Peyer's patch (tissue), 4 donors: ENCODE measurements at regions not wholly inside any gene's neighbourhood (a gene's known extent, or its start where the extent isn't known, plus 50 kb on each side); places are given as distances from the start of the nearest gene placed in this dataset.

Experiments
- DNase-seq, 3 donors: peaks; one replicate each; pipeline ENCODE4 v3.0.0-alpha.2; 2017 to 2019
- H3K27ac ChIP-seq, 4 donors: fragments of 200-600 bp; sonication (generic); one replicate each; pipeline ENCODE4 v1.5.1; 2016 to 2019
- H3K27me3 ChIP-seq, 2 donors: fragments of 200-600 bp; sonication (generic); one replicate each; pipeline ENCODE4 v1.5.1; 2019
- H3K36me3 ChIP-seq, 3 donors: fragments of 200-600 bp; sonication (generic); one replicate each; pipeline ENCODE4 v1.5.1; 2016 to 2019
- H3K4me1 ChIP-seq, 4 donors: fragments of 200-600 bp; sonication (generic); one replicate each; pipeline ENCODE4 v1.5.1; 2016 to 2019
- H3K4me3 ChIP-seq, 4 donors: fragments of 200-600 bp; sonication (generic); 1 replicate in 3 of 4; 2 replicates in 1 of 4; pipeline ENCODE4 v1.5.1; 2016 to 2019; ENCODE audit warnings: mild to moderate bottlenecking in 1 of 4
- H3K9me3 ChIP-seq, 4 donors: fragments of 200-600 bp; sonication (generic); one replicate each; pipeline ENCODE4 v1.5.1; 2016 to 2019; ENCODE audit warnings: mild to moderate bottlenecking in 1 of 4
- POLR2A ChIP-seq, 2 donors: fragments of 450-650 bp; IDR thresholded peaks; one replicate each; pipeline ENCODE4 v1.5.1; 2017; ENCODE audit warnings: antibody characterized with exemption in 2 of 2, mild to moderate bottlenecking in 2 of 2, moderate library complexity in 2 of 2
- TF ChIP-seq, protein P1 (sequence below), 6 experiments: fragments of 450-650 bp in 4 of 6; fragments of 200-600 bp in 2 of 6; sonication (generic) in 1 of 6; IDR thresholded peaks; one replicate each; pipeline ENCODE4 v1.5.1; 2017 to 2019; ENCODE audit warnings: antibody characterized with exemption in 6 of 6, mild to moderate bottlenecking in 3 of 6, moderate library complexity in 1 of 6

DNA sequence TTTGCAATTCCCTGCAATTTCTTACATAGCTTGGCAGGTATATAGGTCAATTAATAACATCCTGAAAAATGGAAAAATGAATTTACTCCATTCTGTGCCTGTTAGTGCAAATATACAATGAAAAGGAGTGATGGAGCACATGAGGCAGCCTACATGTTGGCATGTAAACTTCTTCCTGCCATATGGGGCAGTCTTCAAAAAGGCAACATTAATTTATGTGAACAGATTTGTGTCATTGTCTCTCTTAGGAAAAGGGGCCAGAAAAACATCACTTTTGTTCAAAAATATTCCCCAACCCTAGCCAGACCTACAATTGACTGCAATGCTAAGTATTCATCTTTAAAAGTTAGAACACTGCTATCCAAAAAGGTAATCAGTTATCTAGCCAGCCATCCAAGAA, 332.2 kb downstream of the TBC1D4 start:
- no peaks in the 10 kb centered on the region for H3K9me3 ChIP-seq
- no peaks in the 10 kb centered on the region for H3K36me3 ChIP-seq
- H3K27me3 ChIP-seq: no peaks in the 10 kb centered on the region
- TF ChIP-seq, protein P1, sequence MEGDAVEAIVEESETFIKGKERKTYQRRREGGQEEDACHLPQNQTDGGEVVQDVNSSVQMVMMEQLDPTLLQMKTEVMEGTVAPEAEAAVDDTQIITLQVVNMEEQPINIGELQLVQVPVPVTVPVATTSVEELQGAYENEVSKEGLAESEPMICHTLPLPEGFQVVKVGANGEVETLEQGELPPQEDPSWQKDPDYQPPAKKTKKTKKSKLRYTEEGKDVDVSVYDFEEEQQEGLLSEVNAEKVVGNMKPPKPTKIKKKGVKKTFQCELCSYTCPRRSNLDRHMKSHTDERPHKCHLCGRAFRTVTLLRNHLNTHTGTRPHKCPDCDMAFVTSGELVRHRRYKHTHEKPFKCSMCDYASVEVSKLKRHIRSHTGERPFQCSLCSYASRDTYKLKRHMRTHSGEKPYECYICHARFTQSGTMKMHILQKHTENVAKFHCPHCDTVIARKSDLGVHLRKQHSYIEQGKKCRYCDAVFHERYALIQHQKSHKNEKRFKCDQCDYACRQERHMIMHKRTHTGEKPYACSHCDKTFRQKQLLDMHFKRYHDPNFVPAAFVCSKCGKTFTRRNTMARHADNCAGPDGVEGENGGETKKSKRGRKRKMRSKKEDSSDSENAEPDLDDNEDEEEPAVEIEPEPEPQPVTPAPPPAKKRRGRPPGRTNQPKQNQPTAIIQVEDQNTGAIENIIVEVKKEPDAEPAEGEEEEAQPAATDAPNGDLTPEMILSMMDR (IDR thresholded peaks at IDR 0.05): no peak
- TF ChIP-seq POLR2A (IDR thresholded peaks at IDR 0.05): no peak
- no peak overlapping the region for H3K27ac ChIP-seq
- no peak for DNase-seq
- H3K4me3 ChIP-seq: no peak overlapping the region
- no peaks in the 10 kb centered on the region for H3K4me1 ChIP-seq

DNA sequence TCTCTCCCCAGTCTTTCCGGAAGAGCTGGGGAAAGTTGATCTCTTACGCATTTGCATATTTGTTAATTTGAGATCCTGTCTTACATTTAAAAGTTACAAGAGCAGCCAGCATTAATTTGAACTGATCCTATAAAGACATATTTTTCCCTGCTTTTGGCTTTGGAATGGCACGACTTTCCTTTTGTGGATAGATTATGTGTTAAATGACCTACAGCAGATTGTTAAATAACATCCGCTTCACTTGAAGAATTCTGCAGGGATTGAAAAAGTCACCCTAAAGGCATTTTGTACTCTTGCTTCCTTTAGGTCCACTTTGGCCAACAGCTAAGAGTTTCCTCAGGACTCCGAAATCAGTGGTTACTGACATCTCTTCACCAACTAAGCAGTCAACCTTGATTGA, 334.0 kb downstream of the TBC1D4 start:
- Histone ChIP-seq H3K36me3 (no peaks in the 10 kb centered on the region), H3K4me3 (no peak overlapping the region), H3K9me3 (no peaks in the 10 kb centered on the region), H3K27ac (no peak overlapping the region), H3K27me3 (no peaks in the 10 kb centered on the region), H3K4me1 (no peaks in the 10 kb centered on the region)
- DNase-seq: no peak
- TF ChIP-seq, protein P1 (IDR thresholded peaks at IDR 0.05): no peak
- no peak for TF ChIP-seq POLR2A (IDR thresholded peaks at IDR 0.05)

DNA sequence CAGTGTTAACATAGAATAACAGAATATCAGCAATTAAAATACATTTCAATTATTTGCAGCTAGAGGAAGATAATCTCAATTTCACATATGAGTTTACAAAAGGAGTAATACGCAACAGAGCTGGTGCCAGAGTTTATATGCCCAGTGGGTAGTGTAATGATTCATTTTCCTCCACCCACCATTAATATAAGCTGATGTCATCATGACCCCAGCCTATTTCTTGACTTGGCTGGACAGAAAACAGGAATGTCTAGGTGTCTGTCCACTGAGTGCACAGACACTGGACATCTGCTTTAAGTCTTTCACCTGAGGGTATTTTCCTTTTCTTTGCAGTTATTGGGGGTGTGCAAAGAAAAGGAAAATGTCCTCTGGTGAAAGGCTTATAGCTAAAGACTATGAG, 335.5 kb downstream of the TBC1D4 start:
- TF ChIP-seq, protein P1 (IDR thresholded peaks at IDR 0.05): no peak
- no peak for TF ChIP-seq POLR2A (IDR thresholded peaks at IDR 0.05)
- no peaks in the 10 kb centered on the region for H3K36me3 ChIP-seq

DNA sequence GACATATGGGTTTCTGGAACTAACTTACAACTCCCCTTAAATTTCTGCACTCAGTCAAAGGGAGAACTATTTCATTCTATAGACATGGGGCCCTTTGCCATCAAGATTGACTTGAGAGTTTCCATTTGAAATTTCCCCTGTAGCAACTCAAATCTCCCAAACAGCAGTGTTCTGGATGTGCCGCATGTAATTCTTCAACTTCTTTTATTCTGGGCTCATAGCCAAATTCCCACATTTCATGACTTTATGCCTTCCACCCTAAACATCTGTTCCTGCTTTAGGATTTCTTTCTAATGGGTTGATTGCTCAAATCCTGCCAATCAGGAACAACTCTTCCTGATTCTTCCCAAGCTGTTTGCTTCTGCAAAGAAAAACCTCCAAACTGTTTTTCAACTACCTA, 336.0 kb downstream of the TBC1D4 start:
- no peak overlapping the region for H3K4me3 ChIP-seq
- no peaks in the 10 kb centered on the region for H3K36me3 ChIP-seq
- DNase-seq: no peak
- H3K27me3 ChIP-seq: no peaks in the 10 kb centered on the region
- no peak overlapping the region for H3K27ac ChIP-seq
- H3K9me3 ChIP-seq: no peaks in the 10 kb centered on the region
- H3K4me1 ChIP-seq: no peaks in the 10 kb centered on the region
- no peak for TF ChIP-seq POLR2A (IDR thresholded peaks at IDR 0.05)
- TF ChIP-seq, protein P1 (IDR thresholded peaks at IDR 0.05): no peak

More for the DNA sequence above, 335.5 kb downstream of the TBC1D4 start:
- no peaks in the 10 kb centered on the region for H3K4me1 ChIP-seq
- no peaks in the 10 kb centered on the region for H3K27me3 ChIP-seq
- DNase-seq: no peak
- H3K27ac ChIP-seq: no peak overlapping the region
- H3K4me3 ChIP-seq: no peak overlapping the region
- no peaks in the 10 kb centered on the region for H3K9me3 ChIP-seq

DNA sequence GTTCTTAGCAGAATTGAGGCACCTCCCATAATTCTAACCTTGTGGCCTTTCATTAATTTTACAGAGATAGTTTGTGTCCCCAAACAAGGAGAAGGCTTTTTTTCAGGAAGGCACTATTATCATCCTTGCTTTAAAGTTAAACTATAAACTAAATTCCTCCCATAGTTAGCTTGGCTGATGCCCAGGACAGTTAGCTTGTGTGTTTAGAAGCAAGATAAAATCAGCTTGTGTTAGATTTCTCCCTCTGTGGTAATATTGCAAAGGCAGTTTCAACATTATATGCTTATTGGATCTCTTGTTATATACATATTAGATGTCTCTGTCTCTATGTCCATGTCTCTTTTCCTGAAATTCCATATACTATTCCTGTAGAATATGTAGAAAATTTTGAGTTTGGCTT, 342.7 kb downstream of the TBC1D4 start:
- no peaks in the 10 kb centered on the region for H3K27me3 ChIP-seq
- no peaks in the 10 kb centered on the region for H3K36me3 ChIP-seq
- TF ChIP-seq, protein P1 (IDR thresholded peaks at IDR 0.05): no peak
- no peak for TF ChIP-seq POLR2A (IDR thresholded peaks at IDR 0.05)
- H3K9me3 ChIP-seq: no peaks in the 10 kb centered on the region
- DNase-seq: no peak
- no peak overlapping the region for H3K27ac ChIP-seq
- H3K4me3 ChIP-seq: no peak overlapping the region
- H3K4me1 ChIP-seq: no peaks in the 10 kb centered on the region

DNA sequence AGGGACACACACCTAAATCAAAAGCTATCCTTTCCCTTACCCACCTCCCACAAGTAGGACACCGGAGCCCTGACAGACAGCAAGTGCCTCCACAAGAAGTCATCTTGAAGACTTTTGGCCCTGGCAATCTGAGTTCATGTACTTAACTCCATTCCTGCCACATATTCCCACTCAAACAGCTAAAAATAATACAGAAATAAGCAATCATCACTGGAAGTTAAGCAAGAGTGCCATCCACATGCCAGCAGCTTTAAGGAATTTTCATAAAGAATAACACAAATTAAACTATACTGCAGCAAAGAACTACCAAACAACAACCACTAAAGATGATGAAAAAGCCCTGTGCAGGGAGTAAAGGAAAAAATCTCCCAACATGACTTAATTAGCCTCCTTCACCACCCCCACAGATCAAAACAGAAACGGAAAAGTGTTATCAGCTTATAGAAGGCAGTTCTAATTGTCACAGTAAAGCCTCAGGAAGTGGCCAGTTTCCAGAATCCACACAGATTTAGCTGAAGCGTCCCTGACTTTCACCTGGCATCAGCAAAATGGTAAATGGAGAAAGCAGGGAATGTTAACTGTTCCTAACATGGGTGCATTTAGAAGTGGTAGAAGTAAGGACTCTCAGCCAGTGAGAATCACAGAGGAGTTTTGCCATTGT, 343.9 kb downstream of the TBC1D4 start:
- Histone ChIP-seq H3K9me3 (no peaks in the 10 kb centered on the region), H3K36me3 (no peaks in the 10 kb centered on the region), H3K4me3 (no peak overlapping the region), H3K27ac (no peak overlapping the region), H3K4me1 (no peaks in the 10 kb centered on the region), H3K27me3 (no peaks in the 10 kb centered on the region)
- DNase-seq: no peak
- TF ChIP-seq POLR2A (IDR thresholded peaks at IDR 0.05): no peak
- TF ChIP-seq, protein P1 (IDR thresholded peaks at IDR 0.05): no peak
